Erythroblast (primary cell): ENCODE measurements at regions not wholly inside any gene's neighbourhood (a gene's known extent, or its start where the extent isn't known, plus 50 kb on each side); places are given as distances from the start of the nearest gene placed in this dataset.

Experiments
- GATA1 ChIP-seq: IDR thresholded peaks from 2 replicates; pipeline ENCODE4 v1.6.1; 2011; ENCODE audit warnings: low read depth, mild to moderate bottlenecking, control low read depth, low read length, moderate library complexity
- POLR2A ChIP-seq: IDR thresholded peaks from 2 replicates; pipeline ENCODE4 v1.6.1; 2011; ENCODE audit warnings: mild to moderate bottlenecking, low read length

GRCh38 chr15:25240461-25241021 lies 198.3 kb downstream of the UBE3A start:
- no peak for TF ChIP-seq POLR2A
- no peak for TF ChIP-seq GATA1
